B cell (primary cell): ENCODE measurements at regions not wholly inside any gene's neighbourhood (a gene's known extent, or its start where the extent isn't known, plus 50 kb on each side); places are given as distances from the start of the nearest gene placed in this dataset.

Source experiments
- ATAC-seq: fragments of 200-7000 bp; cut with Tn5 transposase; one replicate; pipeline ENCODE4 v1.10.0; 2021; ENCODE audit warnings: low read depth, mild to moderate bottlenecking, moderate number of reproducible peaks, moderate library complexity
- CTCF ChIA-PET: fragments of 350-600 bp; sonication (Branson Sonifier 250); formaldehyde crosslinking; loops from one replicate; lab custom pipeline; 2021; ENCODE audit warnings: antibody characterized with exemption, inconsistent platforms; lab: Charles Lee
- POLR2A ChIA-PET: fragments of 350-600 bp; sonication (Branson Sonifier 250); formaldehyde crosslinking; loops from one replicate; lab custom pipeline; 2021; ENCODE audit warnings: antibody characterized with exemption; lab: Charles Lee
- DNase-seq: peaks from one replicate; pipeline ENCODE4 v3.0.0; 2013
- H2AFZ ChIP-seq: 2 replicates; pipeline ENCODE4 v1.6.1; 2012; ENCODE audit warnings: mild to moderate bottlenecking, low read depth, low read length; ENCODE audit not compliant: insufficient read depth, poor library complexity, severe bottlenecking
- H3K27ac ChIP-seq, 2 donors: 1 replicate in 1 of 2; 2 replicates in 1 of 2; pipeline ENCODE4 v1.5.1; 2012 to 2013; ENCODE audit warnings: low read length in 2 of 2, mild to moderate bottlenecking in 2 of 2, moderate library complexity in 1 of 2
- H3K27me3 ChIP-seq, 4 experiments: fragments of 200-600 bp in 1 of 4; sonication (generic) in 1 of 4; replicated peaks in 1 of 4; 1 replicate in 2 of 4; 2 replicates in 2 of 4; pipeline versions ENCODE4 v1.6.1 to v1.7.0; 2013 to 2016; ENCODE audit warnings: low read length in 3 of 4, mild to moderate bottlenecking in 2 of 4, mixed read lengths in 1 of 4, moderate library complexity in 1 of 4; ENCODE audit not compliant: insufficient read depth in 4 of 4, control insufficient read depth in 3 of 4; ENCODE audit errors: control extremely low read depth in 1 of 4
- H3K36me3 ChIP-seq, 2 experiments: replicated peaks in 1 of 2; 1 replicate in 1 of 2; 2 replicates in 1 of 2; pipeline versions ENCODE4 v1.6.1 to v1.7.1; 2013; ENCODE audit warnings: low read length in 1 of 2; ENCODE audit not compliant: insufficient read depth in 2 of 2, control insufficient read depth in 1 of 2; ENCODE audit errors: control extremely low read depth in 1 of 2, extremely low read depth in 1 of 2
- H3K4me1 ChIP-seq, 2 donors: fragments of 200-600 bp in 1 of 2; sonication (generic) in 1 of 2; 1 replicate in 1 of 2; 2 replicates in 1 of 2; pipeline versions ENCODE4 v1.5.1 to v1.6.1; 2013 to 2017; ENCODE audit warnings: low read length in 2 of 2; ENCODE audit not compliant: control insufficient read depth in 2 of 2, insufficient read depth in 2 of 2
- H3K4me2 ChIP-seq: replicated peaks from 2 replicates; pipeline ENCODE3; 2012; ENCODE audit warnings: mild to moderate bottlenecking, low read depth, low read length; ENCODE audit not compliant: poor library complexity, severe bottlenecking
- H3K4me3 ChIP-seq, 5 experiments: fragments of 200-600 bp in 1 of 5; sonication (generic) in 1 of 5; 1 replicate in 3 of 5; 2 replicates in 2 of 5; pipeline versions ENCODE4 v1.5.1 to v1.7.0; 2011 to 2016; ENCODE audit warnings: low read length in 4 of 5, mild to moderate bottlenecking in 4 of 5, low read depth in 2 of 5, control low read depth in 1 of 5, moderate library complexity in 1 of 5; ENCODE audit not compliant: insufficient read depth in 1 of 5; ENCODE audit errors: control extremely low read depth in 1 of 5, extremely low read depth in 1 of 5
- H3K79me2 ChIP-seq: fragments of 200-600 bp; sonication (generic); one replicate; pipeline ENCODE4 v1.6.0; 2016; ENCODE audit warnings: low read length; ENCODE audit not compliant: control insufficient read depth, insufficient read depth
- H3K9ac ChIP-seq: fragments of 200-600 bp; sonication (generic); 2 replicates; pipeline ENCODE4 v1.6.1; 2017; ENCODE audit warnings: mild to moderate bottlenecking, low read length, moderate library complexity
- H3K9me3 ChIP-seq, 3 donors: one replicate each; pipeline versions ENCODE4 v1.6.1 to v1.7.1; 2013; ENCODE audit warnings: low read length in 2 of 3; ENCODE audit not compliant: control insufficient read depth in 2 of 3, insufficient read depth in 1 of 3; ENCODE audit errors: control extremely low read depth in 1 of 3
- H4K20me1 ChIP-seq: 2 replicates; pipeline ENCODE4 v1.6.0; 2012; ENCODE audit warnings: mild to moderate bottlenecking, low read length; ENCODE audit not compliant: insufficient read depth, control insufficient read depth, poor library complexity, severe bottlenecking
- H3K27ac Mint-ChIP-seq: one replicate; pipeline ENCODE4 v1.8.0; 2021; ENCODE audit warnings: mixed read lengths
- H3K27me3 Mint-ChIP-seq: one replicate; pipeline ENCODE4 v1.8.0; 2021; ENCODE audit warnings: mixed read lengths
- H3K4me1 Mint-ChIP-seq: one replicate; pipeline ENCODE4 v1.8.0; 2021; ENCODE audit warnings: mixed read lengths
- H3K4me3 Mint-ChIP-seq: one replicate; pipeline ENCODE4 v1.8.0; 2021; ENCODE audit warnings: mixed read lengths
- H3K9me3 Mint-ChIP-seq: one replicate; pipeline ENCODE4 v1.8.0; 2022; ENCODE audit warnings: mixed read lengths; ENCODE audit not compliant: insufficient read depth
- CTCF ChIP-seq: fragments of 200-600 bp; IDR thresholded peaks from one replicate; pipeline ENCODE4 v1.8.0; 2022; ENCODE audit warnings: antibody characterized with exemption, mild to moderate bottlenecking
- EZH2 ChIP-seq: IDR thresholded peaks from 2 replicates; pipeline ENCODE4 v1.6.1; 2012; ENCODE audit warnings: borderline replicate concordance, low read depth, mild to moderate bottlenecking, moderate library complexity, low read length; ENCODE audit not compliant: insufficient read depth, poor library complexity, severe bottlenecking
- WGBS: methylation state at CpG from one replicate; pipeline ENCODE4 v1.1.5; 2013; ENCODE audit warnings: missing lambda C conversion rate; ENCODE audit not compliant: insufficient coverage; 5-methylcytosine and 5-hydroxymethylcytosine counted together
- intact Hi-C: fragments of 100-400 bp; cut with micrococcal nuclease; formaldehyde crosslinking; loops from one replicate; pipeline ENCODE4 v1.10.0; 2022

GRCh38 chr12:75825686-75826085 is 205.9 kb downstream of the PHLDA1 start:
- peaks cover 0 to 4% (median 1%) of the 10 kb centered on the region in 4 experiments for H3K27me3 ChIP-seq
- H3K79me2 ChIP-seq: no peaks in the 10 kb centered on the region
- no peaks in the 10 kb centered on the region for H3K9me3 ChIP-seq
- Mint-ChIP-seq H3K4me3 (no peak overlapping the region), H3K9me3 (no peaks in the 10 kb centered on the region), H3K27me3 (peaks cover 24% of the 10 kb centered on the region), H3K4me1 (no peaks in the 10 kb centered on the region), H3K27ac (no peak overlapping the region)
- H3K9ac ChIP-seq: no peak overlapping the region
- no peak overlapping the region for H3K4me3 ChIP-seq
- no peak overlapping the region for H2AFZ ChIP-seq
- POLR2A ChIA-PET: no interaction called here
- H4K20me1 ChIP-seq: no peaks in the 10 kb centered on the region
- 40% methylated on average over 4 of the region's 4 CpGs for WGBS
- intact Hi-C loops: no loop called here
- no peak for TF ChIP-seq EZH2
- CTCF ChIA-PET: no interaction called here
- no peak overlapping the region for H3K4me2 ChIP-seq
- no peak for ATAC-seq
- no peaks in the 10 kb centered on the region for H3K4me1 ChIP-seq
- H3K27ac ChIP-seq: no peak overlapping the region
- DNase-seq: no peak
- no peaks in the 10 kb centered on the region for H3K36me3 ChIP-seq

GRCh38 chr12:75823475-75823874 is 208.1 kb downstream of the PHLDA1 start:
- no peak overlapping the region for H3K27ac ChIP-seq
- intact Hi-C loops: no loop called here
- DNase-seq (no peak), ATAC-seq (no peak)
- no CpG with 5 or more reads among the region's 1 CpG for WGBS
- no peaks in the 10 kb centered on the region for H3K36me3 ChIP-seq
- Mint-ChIP-seq H3K9me3 (no peaks in the 10 kb centered on the region), H3K27me3 (peaks cover 24% of the 10 kb centered on the region), H3K4me1 (no peaks in the 10 kb centered on the region), H3K27ac (no peak overlapping the region), H3K4me3 (no peak overlapping the region)
- no peaks in the 10 kb centered on the region for H4K20me1 ChIP-seq
- H3K4me3 ChIP-seq: no peak overlapping the region
- CTCF ChIA-PET: no interaction called here
- TF ChIP-seq CTCF: no peak
- no peak for TF ChIP-seq EZH2
- peaks cover 0 to 4% (median 1%) of the 10 kb centered on the region in 4 experiments for H3K27me3 ChIP-seq
- no peak overlapping the region for H2AFZ ChIP-seq
- no peaks in the 10 kb centered on the region for H3K9me3 ChIP-seq
- H3K79me2 ChIP-seq: no peaks in the 10 kb centered on the region
- H3K9ac ChIP-seq: no peak overlapping the region
- POLR2A ChIA-PET: no interaction called here
- H3K4me2 ChIP-seq: no peak overlapping the region
- no peaks in the 10 kb centered on the region for H3K4me1 ChIP-seq
